NCI-H526 treated with DMSO at 0.1 percent for 48 hours (cell line): ENCODE measurements at regions not wholly inside any gene's neighbourhood (a gene's known extent, or its start where the extent isn't known, plus 50 kb on each side); places are given as distances from the start of the nearest gene placed in this dataset.

ENCODE experiments used
- DNase-seq: peaks from one replicate; lab custom pipeline; 2025; lab: John Stamatoyannopoulos, UW

DNA sequence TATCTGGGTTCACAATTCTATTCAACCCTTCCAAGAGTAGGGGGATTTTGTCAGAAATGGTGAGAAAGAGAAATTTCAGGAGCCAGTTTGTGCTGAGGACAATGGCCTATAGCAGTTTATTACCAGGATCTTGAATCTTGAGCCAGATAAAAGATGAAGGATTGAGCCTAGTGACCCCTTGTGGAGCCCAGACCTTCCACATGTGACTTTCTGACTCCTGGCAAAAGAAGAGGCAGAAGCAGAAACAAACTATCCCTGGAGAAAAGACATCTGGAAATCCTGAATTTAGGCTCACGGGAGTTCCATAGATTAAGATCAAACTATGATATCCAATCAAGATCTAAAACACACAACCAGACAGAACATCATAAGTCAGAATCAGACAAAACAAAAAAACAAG is 60.9 kb upstream of the CHRM2 start:
- no peak for DNase-seq

DNA sequence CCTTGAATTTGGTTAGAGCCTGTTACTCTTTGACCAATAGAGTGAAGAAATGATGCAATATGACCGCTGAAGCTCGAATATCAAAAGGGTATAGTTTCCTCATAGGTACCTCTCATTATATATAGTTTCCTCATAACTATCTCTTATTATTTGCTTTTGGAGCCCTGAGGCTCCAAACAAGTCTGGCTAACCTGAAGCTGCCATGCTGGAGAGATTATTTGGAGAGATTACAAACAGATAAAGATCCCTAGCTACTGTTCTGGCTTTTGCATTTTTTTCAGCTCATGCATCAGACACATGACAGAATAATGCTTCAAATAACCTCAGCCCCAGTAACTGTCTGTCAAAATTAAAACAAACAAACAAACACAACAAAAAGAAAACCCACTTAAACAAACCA is 65.4 kb upstream of the CHRM2 start:
- DNase-seq = no peak

DNA sequence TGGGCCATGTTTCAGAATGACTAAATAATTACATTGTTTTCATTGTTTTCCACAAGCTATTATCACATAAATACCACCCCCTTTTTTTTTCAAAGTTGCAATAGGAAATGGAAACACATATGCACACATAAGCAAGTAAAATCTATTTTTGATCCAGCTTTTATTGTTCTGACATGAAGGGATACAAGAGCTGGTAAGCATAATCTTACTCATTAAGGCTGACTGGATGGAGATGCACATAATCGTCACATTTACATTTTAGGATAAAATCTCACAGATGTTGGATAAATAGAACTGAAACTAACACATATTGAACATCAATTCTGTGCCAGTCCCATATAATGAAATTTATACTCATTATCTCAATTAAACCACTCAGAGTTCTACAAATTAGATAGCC is 84.5 kb upstream of the CHRM2 start:
- no peak for DNase-seq

DNA sequence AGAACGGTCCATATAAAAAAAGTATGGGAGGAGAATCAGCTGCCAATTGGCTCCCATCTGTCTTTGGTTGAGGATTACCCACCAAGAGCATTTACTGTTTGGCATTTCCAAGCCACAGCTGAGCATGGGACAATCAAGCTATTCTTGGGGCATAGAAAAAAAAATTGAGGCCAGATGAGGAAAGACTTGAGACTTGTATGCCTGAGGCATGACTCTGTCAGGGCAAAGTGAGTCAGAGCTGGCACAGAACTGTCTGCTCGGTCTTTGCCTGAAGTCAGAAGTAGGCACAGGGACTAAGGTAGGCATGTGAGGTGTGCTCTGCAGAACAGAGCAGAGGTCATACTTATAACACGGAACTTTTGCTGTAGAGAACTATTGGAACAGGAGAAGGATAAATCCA is 126.5 kb upstream of the CHRM2 start:
- DNase-seq = no peak

DNA sequence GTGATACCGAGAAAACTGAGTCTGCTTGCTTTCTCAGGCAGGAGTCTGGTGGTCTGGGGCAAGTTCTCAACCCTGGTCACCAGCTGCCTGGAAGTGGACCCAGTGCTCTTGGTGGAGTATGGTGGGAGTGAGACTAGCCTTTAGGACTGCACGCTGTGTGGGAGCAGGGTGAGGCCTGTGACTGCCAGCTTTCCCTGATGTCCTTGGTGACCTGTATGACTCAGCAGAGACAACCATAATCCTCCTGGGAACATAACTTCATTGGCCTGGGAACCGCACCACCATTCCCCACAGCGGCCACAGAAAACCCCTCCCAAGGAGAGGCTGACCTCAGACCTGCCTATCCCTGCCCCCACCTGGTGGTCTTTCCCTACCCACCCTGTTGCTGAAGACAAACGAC is 139.5 kb upstream of the CHRM2 start:
- DNase-seq = no peak

DNA sequence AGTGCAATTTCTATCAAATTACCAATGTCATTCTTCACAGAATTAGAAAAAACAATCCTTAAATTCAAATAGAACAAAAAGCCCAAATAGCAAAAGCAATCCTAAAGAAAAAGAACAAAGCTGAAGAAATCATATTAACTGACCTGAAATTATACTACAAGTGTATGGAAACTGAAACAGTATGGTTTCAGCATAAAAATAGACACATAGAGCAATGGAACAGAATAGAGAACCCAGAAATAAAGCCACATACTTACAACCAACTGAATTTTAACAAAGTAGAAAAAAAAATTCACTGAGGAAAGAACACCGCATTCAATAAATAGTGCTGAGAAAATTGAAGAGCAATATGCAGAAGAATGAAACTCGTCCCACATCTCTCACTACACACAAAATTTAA is 142.0 kb upstream of the CHRM2 start:
- DNase-seq = no peak

DNA sequence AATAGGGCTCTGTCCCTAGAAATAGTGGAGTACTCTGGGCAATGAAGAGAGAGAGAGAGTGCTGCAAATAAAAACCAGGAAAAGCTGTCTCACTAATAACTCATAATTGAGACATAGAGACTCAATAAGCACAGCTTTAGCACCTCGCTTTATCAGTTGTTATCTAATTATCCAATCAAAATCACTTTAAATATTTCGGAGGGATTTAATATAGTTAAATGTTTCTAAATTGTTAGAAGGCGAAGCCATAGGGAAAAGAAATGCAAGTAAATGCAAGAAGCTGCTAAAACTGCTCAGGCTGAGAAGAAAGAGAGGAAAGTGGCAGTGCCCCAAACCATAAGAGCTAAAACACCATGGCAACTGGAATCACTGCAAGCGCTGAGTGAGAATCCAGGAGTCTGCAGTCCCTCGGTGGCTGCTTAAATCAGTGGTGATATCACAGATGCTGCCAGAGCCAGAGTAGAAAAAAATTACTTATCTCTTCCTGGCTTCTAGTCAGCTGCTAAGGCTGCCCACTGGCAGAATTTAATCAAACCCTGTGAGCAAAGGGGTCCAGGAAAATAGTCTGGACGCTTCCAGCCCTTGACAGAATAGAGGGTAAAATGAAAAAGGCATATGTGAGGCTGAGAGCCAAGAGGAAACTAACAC is 150.4 kb upstream of the CHRM2 start:
- DNase-seq = no peak

DNA sequence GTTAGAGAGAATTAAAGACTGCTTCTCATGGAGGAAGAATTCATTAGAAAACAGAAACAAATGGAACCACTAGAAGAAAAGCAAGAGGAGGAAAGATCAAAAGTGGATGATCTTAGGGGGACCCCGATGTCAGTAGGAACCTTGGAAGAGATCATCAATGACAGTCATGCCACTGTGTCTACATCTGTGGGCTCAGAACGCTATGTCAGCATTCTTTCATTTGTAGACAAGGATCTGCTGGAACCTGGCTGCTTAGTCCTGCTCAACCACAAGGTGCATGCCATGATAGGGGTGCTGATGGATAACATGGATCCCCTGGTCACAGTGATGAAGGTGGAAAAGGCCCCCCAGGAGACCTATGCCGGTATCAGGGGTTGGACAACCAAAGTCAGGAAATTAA is 154.4 kb upstream of the CHRM2 start:
- DNase-seq = no peak

DNA sequence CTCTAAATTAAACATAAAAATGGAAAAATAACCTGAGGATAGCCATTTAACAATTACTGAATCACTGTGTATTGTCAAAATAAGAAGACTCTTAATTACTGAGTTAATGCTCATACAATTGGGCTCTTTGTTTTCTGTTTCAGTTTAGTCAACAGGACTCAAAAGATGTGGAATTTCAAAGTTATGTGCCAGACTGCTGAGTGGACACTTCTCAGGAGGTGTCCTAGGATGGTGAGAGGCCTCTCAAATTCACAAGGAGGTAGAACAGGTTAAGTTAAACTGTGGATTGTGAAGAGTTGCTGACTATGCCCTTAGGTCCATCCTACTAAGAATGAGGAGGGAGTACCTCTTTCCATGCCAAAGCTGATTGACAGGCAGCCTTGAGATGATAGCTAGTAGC is 157.7 kb upstream of the CHRM2 start:
- DNase-seq = no peak

DNA sequence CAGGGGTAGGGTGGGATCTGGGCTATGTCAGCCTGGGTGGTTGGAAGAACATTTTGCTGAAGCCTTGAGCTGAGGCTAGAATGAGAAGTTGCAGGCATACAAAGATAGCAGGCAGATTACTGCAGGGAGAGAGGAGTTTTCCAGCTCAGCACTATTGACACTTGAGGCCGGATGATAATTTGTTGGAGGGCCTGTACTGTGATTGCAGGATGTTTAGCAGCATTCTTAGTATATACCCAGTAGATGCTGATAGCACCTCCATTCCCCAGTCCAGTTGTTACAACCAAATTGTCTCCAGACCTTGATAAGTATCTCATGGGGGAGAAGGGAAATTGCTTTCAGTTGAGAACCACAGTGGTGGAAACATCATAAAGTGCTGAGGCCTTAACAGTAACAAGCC is 158.6 kb upstream of the CHRM2 start:
- DNase-seq = no peak

DNA sequence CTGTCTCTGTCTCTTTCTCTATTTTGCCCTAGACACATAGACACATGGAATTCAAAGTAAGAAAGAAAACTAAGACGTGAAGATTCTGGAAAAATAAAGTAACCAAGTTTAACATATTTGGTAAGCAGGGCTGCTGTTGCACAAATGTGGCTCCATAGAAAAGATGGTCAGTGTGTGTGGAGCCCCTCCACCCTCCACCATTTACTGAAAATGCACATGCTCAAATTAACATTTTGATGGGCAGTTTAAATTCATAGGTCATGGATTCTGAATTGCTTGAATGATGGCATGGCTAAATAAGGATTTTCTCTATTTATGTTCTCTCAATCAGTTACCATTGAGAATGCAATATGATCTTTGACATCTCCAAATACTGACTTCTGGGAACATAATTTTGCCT is 165.5 kb upstream of the CHRM2 start:
- DNase-seq = no peak

DNA sequence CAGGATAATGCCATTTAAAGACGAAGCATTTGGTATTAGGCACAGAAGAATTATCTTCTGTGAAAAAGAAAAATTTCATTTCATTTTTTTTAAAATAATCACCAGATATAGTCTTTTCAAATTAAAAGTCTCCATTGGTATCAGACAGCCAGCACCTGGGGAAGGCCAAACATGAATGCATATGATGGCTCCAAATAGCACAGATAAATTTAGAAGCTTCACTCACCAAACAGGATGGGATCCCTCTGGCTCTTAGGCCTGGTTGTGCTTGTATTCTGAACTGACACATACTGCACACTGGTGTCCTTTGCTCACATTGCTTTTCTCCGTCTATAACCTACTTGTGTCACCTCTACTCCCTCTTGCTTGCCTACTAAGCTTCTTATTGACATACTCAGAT is 169.5 kb upstream of the CHRM2 start:
- no peak for DNase-seq

DNA sequence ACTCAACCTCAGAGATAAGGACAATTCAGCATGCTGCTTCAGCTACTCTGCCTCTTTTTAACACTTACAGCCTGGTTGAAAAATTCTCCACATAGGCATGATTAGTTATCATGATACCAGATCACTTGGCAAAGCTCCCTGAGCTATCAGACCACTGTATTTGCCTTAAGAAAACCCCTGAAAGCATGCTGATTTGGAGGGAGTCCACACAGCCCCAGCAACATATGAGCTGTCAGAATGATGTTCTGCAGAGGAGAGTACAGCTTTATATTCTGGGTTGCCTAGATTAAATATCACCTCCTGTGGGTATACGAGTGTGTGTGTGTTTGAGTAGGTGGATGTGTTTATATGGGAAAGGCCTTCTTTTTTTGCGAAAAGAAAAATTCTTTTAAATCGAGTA is 170.2 kb upstream of the CHRM2 start:
- no peak for DNase-seq

DNA sequence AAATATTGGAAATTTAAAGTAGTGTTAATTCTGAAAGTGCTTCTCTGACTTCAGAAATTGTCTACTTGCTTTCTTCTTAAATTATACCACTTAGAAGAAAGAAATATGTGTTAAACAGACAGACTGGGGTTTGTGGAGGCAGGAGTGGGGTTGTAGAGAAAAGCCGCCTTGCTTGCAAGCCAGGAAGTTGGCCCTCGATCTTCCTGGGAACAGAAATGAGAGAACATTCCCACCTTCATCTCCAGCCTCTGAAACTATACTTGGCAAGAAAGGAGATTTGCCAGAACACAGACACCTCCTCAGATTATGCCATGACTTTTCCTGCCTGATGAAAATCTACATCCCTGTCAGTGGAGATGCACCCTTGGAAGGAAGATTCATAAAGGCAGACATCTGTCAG is 171.2 kb upstream of the CHRM2 start:
- DNase-seq = no peak

DNA sequence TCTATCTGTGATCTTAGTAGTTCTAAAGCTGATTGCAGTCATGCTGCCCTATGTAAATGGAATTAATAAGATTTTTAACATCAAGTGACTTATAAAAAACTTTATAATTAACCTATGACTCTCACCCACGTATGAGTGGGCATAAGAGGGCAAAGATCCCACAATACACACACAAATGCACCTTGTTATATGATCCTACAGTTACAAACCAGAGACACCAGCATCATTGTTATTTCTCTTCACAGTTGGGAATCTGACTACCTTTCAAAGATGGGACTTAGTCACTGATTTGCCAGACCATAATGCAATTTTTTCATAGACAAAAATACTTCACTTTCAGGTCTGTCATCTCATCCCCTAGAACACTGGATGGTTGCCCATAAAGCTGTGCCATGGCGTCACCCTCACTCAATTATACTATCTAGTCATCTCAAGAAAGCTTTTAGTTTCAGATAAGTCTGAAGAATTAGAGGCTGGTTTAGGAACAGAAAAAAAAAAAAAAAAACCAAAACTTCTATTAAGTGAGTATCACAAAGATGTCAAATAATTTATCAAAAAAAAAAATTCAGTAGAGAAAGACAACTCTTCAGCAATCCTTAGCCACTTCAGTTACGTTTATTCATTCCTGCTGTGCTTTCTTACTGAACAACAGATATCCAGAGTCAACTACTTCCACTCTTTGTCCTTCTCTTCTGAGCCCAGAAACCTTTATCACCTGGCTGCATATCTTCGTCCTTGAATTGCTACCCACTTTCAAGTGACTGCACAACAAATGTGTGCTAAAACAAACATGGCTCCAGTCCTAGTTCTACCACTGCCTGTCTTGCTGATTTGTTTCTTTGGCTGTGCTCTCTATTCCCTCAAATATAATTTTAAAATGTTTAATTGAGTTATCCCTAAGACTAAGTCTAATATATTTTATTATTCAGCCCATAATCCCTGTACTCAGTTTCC is 175.0 kb upstream of the CHRM2 start:
- no peak for DNase-seq

DNA sequence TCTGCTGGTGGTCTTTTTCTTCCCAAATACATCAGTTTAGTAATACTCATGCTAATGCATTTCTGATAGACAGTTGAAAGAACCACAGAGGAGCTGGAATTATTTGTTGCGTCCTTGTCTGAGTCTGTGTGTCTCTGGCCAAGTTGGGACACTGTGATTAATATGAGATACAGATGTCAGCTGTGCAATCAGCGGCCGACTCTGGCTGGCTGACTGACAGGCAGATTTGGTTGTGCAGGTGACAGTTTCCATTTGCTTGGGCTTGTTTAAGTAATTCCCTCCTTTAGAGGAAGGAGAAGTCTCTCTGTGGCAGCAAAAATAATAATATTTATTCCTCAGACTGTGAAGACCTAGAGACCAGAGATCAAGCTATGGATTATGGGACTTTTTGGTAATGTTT is 176.2 kb upstream of the CHRM2 start:
- no peak for DNase-seq

DNA sequence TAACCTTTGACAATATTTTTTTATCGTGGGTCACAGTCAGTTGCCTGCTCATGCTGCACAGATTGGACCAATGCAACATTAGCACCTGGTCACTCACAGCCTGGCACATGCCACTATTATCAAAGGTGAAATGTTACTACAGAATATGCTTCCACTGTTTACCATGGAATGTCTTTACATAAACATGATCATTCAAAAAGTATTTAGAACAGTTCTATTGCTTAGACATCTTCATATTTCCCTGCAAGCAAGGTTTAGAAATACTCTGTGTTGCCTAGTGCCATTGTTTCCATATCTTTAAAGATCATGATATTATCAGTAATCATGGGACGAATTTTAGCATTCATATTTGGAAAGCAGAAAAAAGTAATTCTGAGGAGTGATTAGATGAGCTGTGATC is 179.9 kb upstream of the CHRM2 start:
- DNase-seq = no peak

DNA sequence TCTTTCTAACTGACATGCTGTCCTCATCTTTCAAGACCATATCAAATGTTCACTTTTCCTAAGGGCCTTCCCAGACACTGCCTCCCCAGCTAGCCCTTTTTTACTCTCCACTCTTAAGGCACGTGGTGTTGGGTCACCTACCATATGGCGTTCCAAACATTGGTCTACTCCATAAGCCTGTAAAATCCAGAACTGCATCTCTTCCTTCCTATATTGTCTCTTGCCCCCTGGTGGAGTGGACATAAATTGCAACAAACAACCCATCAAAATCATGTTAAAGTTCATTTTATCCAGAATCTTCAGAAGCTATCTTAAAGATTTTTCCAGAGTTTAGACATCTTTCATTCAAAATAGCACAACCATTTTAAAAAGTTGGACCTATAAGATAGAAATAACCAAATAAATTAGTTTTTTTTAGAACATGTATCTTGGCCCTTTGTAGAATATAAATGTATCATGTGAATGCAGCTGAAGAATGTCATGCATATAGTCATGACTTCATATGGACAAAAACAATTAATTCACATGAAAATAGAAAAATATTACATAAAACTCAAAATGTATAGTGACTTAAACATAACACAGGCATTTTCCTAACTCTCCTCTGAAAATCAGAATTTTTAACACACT is 180.6 kb upstream of the CHRM2 start:
- DNase-seq = peak; percentile 52

DNA sequence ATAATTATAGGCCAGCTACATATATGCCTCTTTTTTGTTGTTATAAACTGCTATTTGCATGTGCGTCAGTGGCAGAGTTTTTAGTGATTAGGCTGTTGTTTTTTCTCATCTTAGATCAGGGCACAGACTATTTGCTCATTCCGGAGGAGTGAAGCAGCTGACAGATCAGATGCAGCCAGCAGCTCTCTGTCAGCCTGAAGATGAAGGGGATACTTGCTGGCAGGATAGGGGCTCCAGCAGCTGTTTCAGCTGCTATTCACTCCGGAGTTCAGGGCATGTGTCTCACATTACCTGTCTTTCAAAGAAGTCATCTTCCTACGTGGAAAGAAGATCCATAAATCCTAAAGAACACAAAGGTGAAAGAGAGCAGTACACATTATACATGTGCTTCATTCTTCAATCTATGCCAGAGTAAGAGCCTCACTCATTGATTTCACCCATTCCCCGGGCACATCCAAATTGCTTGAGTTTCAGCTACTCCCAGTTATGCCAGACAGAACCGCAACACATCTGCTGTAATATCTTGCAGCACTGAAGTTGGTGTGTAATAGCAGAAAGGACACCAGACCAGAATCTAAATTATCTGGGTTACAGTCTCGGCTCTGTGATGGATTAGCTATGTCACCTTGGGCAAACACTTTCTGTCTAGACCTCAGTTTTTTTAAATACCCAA is 182.8 kb upstream of the CHRM2 start:
- no peak for DNase-seq

DNA sequence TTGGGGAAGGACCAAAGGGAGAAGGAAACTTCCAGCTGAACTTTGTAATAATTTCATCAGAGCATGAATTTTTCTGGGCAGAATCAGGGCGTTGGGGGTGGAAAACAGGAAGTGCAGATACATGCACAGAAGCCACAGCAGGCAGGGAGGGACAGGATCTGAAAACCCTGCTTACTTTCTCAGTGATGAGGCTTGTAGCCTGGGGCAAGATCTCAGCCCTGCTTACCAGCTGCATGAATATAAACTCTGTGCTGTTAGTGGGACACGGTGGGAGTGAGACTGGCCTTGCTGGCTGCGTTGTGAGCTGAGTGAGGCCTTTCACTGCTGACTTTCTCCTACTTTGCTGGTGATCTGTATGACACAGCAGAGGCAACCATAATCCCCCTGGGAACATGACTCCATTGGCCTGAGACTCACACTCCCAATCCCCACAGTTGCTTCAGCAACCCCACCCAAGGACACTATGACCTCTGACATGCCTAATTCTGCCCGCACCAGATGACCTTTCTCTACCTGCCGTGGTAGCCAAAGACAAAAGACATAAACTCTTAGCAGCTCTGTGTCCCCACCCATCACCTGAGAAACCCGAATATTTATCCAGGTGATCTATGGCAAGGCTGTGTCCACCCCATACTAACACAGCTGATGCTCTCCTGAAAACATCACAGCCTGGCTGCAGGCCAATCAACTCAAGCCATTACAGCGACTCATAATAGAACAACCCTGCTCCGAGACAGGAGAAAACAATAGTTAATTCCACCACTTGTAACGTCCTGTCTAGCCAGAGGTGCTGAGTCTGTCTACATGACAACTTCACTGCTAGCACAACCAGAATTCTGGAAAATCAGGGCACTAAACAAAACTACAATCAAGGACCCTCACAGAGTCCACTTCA is 190.7 kb upstream of the CHRM2 start:
- DNase-seq = no peak

DNA sequence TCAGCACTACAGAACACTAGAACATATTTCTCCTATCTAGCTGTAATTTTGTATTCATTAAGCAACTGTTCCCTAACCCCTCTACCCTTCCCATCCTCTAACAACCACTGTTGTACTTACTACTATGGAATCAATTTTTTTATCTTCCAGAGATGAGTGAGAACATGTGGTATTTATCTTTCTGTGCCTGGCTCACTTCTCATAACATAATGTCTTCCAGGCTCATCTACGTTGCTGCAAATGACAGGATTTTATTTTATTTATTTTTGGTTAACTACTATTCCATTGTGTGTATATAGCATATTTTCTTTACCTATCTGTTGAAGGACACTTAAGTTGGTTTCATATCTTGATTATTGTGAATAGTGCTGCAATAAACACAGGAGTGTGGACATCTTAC is 200.9 kb upstream of the CHRM2 start:
- no peak for DNase-seq
